GOT3 (cell line): ENCODE measurements at regions not wholly inside any gene's neighbourhood (a gene's known extent, or its start where the extent isn't known, plus 50 kb on each side); places are given as distances from the start of the nearest gene placed in this dataset.

Source experiments
- DNase-seq: peaks from one replicate; lab custom pipeline; 2025; ENCODE audit warnings: mixed read lengths; lab: John Stamatoyannopoulos, UW

DNA sequence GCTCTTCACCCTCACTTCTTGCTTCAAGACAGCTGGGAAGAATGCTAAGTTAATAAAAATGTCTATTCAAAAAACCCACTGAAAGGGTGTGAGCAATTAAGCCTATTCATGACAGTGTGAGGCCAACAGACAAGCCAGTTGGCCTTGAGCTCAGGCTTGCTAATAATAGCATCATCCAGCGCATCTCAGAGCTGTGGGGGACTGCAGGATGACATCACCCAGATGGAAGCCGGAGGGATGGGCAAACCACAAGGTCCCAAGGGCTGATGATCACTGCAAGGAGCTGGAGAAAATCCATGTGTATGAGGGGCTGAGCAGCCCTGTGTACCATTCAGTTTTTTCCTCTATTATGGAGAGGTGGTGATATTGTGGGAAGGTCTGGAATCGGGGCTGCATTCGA is 770.4 kb downstream of the TNS3 start:
- peak; percentile 67 for DNase-seq

DNA sequence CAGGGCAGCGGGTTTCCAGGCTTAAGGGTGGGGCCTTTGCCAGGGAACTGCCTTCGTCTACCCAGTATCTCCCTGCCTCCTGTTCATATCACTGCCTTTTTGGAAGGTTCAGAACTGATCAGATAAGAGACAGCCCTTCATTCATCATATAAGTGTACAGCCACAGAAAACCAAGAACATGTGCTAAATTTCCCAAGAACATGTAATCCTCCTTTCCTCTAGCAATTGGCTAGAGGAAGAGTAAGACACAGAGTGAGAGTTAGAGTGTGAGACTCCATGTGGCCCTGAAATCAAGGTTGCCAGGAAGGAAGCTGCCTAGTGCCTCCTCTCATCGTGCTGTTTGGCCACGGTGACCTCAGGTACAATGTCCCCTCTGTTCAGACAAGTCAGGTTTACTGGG is 770.9 kb downstream of the TNS3 start:
- no peak for DNase-seq

DNA sequence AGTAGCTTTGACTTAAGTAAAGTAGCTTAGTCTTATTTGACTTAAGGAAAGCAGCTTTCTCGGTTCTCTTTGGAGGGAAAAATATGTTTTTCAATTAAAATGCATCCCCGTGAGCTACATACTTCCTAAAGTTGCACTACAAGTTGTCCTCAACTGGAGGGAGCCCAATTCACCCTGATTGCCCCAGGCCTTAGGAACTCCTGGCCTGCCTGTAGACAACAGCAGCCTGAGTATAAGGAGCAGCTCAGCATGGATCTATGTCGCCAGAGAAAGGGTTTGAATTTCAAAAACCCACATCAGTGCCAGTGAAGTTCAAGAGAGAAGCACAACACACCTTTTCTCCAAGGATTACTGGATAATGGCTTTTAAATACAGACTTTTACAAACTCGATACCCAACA is 772.0 kb downstream of the TNS3 start:
- DNase-seq = no peak

DNA sequence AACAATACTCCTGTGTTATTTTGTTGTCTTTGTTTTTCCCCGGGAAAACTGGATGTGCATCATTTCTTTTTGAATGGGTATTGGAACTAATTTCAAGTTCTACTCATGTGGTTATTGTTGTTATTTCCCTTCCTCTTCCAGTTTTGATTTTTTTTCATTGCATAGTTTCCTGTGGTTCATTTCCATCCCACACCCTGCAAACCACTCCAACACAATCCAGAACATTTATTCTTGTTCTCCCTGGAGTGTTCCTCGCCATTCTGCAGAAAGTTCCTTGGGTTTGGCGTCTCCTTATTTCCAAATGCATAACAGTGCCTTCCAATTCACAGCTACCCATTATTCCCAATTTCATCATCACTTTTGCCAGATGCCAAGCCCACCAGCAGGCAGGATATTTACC is 775.1 kb downstream of the TNS3 start:
- no peak for DNase-seq

DNA sequence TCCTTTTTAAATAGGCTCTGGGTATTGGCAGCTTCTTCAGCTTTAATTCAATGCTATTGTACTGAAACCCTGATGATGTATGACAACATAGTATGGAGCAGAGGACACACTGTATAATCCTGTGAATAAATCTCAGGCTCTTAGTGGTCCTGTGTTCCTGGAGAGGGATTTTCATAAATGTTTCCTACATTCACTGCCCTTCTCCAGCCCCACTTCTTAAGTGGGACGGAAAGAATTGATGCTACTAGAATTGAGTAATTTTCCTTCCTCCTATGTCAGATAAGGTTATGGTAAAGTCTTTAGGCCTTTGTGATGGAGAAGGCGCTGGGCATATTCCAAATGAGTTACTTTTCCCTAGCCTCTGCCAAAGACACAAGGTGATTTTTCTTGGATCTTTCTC is 779.4 kb downstream of the TNS3 start:
- no peak for DNase-seq

DNA sequence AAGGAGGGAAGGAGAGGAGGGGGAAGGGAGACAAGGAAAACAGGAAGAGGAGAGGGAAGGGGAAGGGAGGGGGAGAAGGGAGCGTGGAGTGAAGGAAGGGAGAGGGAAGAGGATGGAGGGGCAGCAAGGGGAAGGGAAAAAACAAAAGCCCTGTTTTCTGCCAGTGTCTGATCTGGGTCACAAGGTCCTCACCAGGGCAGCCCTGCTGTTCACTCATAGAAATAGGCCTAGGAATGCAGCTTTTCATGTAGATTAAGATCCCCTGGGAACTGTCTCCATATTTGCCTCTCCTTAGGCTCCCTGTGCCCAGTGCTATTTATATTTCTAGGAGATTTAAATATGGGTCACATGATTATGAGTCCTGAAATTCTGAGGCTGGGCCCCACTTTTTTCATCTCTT is 790.7 kb downstream of the TNS3 start:
- no peak for DNase-seq

DNA sequence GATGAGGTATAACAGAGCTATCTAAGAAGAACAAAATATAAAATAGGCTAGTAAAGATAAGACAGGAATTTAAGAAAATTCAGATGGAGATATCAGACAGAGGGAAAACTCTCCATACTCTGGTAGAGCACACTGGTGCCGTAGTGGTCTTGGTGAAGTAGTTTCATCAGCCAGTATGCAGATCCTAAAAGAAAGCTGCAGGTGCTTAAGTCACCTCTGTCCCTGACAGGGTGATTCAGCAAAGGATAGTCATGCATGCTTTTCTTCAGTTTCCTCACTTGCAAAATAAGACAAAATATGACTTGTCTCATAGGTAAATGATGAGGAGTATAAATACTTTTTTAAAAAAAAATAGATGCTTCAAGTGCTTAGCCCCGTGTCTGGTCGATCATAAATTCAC is 794.9 kb downstream of the TNS3 start:
- DNase-seq = no peak

DNA sequence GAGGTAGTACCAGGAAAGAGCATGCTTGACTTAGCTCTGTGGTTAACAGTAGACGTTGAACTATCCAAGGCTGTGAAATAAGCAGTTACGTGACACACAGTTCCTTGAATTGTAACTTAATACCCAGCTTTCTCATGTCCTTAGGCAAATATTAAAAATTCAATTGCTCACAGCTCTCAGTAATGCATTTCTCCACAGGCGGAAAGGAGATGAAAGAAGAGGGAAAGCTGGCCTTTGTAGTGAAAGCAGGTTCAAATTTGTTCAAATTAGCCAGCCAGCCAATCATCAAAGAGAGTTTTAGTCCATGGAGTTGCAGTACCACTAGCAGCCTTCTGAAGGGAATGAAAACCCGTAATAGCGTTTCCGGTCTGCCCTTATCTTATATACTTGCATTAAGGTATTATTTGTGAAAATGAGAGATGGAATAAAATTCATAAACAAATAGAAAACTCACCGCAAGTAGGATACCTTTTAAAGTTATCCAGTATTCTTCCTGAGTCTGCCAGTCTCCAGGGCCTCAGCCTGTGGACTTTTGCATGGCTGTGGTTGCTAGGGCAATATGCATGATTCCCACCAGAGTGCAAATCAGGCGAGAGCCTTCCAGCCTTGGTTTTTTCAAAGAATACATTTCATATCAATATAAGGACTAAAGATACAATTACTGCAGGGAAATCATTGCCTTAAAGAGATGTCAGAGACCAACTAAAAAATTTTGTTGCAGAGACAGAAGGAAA is 795.5 kb downstream of the TNS3 start:
- DNase-seq = no peak

DNA sequence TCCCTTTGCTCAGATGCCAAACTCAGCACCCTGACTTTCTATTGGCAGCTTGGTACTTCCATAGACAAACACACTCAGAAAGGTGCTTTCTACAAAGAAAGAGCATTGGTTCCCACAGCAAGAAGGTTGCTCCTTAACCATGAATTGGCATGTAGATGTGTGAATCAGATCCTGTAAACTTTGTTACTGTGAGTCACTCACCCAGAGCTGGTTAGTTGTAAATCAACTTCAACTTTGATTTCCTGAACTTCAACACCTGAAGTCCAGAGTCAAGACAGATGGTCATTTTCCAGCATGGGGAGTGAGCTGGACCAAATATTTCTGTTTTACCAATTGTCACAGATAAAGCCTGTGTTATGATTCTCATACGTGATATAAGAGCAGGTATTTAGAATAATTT is 797.2 kb downstream of the TNS3 start:
- DNase-seq = no peak

DNA sequence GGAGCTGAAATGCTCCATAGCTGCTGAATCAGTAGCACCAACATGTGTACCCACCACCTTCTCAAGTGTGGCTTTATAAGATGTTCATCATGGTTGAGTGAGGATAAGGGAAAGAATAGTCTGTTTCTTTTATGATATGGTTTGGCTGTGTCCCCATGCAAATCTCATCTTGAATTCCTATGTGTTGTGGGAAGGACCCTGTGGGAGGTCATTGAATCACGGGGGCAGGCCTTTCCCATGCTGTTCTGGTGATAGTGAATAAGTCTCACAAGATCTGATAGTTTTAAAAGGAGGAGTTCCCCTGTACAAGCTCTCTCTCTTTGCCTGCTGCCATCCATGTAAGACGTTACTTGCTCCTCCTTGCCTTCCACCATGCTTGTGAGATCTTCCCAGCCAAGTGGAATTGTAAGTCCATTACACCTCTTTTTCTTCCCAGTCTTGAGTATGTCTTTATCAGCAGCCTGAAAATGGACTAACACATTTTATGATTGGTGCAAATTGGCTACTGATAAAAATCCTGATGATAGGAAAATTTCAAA is 799.9 kb downstream of the TNS3 start:
- no peak for DNase-seq

DNA sequence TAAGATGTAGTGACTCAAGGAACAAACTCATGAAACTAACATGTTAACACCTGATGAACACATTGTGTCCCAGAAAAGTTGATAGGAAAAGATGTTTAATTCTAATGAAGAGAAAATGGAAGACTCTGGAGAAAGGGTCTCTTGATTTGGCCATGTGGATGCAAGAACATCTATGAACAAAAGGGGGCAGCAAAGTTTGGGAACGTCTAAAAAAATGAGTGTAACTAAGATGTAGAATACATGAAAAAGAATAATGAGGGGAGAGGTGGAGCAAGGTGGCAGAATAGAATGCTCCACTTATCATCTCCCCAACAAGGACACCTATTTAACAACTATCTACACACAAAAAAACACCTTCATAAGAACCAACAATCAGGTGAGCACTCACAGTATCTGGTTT is 805.1 kb downstream of the TNS3 start:
- DNase-seq = no peak

DNA sequence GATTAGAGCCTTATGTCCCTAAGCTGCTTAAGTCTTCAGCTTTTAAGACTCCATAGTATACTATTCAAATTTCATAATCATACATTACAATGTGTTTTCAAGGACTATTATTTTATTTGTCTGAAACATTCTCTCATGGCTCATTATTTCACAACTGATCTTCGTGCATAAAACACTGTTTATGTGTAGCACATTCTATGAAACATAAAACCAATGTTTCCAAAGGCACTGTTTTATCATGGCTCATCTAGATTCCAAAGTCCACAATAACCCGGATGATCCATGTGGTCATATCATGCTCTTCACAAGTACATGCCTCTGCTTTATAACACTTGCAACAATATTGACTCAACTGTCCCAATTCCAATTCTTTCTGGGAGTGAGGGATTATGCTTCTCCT is 806.1 kb downstream of the TNS3 start:
- no peak for DNase-seq

DNA sequence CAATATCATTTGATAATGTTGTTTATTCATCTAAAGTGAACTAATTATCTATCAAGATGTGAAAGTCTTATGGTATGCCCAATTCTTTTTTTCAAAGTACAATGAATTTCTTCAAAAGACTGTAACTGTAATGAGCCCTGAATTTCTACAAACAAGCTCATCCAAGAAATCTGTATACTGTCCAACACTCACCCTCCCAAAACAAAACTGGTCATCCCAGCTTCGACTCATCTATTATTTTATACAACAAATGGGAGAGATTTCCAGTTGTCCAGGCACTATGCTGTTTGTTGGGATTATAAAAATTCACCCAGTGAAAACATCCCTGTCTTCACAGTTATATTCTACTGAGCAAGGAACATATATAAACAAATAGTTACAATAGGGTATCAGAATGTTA is 806.9 kb downstream of the TNS3 start:
- DNase-seq = no peak

DNA sequence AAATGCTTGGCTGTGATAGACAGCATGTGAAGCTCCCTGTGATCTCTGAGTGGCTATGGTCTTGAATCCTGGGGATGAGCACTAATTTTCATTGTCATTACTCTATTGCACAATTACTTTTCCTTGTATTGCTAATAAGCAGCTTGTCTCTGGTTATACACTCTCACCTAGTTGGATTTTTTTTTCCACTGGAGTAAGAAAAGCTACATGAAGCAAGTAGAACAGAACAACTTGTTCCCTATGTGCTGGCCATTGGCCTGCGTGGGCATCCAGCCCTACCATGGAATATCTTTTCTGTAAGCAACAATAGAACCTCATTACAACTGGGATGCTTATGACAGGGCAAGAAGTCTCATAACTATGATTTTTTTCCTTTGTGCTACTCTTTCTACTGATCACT is 807.4 kb downstream of the TNS3 start:
- no peak for DNase-seq

DNA sequence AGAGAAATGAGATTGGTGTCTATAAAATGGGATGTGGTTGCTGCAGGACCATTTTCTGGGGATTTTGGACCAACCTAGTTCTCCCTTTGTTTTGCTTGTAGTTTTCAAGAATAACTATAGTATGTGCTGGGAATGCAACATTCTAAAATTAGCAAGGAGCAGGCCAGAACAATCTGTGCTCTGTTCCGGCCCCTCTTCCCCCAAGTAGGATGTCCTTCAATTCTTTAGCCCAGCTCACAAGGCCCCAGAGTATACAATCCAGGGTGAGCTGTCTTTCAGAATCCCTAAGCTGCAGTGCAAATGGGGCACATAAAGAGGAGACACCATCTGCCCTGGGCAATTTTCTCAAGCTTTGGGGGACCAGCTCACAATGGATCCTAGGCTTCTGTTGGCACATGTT is 809.1 kb downstream of the TNS3 start:
- DNase-seq = no peak

DNA sequence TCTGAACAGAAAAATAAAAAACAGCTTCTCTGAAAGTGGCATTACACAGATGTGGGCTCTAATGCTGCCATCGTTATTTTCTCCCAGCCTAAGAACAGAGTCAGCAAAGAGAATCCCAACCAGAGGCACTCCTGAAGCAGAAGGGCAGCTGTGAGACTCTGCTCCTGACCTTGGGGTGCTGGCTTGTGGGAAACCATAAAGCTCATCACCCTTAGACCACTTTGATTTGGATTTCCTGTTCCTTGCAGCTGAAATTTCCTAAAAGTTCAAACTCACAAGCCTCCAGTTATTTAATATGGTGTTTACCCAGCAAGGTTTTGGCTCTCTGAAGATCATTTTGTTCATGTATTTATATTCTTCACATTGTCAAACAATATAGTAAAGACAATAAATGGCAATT is 814.8 kb downstream of the TNS3 start:
- DNase-seq = no peak

DNA sequence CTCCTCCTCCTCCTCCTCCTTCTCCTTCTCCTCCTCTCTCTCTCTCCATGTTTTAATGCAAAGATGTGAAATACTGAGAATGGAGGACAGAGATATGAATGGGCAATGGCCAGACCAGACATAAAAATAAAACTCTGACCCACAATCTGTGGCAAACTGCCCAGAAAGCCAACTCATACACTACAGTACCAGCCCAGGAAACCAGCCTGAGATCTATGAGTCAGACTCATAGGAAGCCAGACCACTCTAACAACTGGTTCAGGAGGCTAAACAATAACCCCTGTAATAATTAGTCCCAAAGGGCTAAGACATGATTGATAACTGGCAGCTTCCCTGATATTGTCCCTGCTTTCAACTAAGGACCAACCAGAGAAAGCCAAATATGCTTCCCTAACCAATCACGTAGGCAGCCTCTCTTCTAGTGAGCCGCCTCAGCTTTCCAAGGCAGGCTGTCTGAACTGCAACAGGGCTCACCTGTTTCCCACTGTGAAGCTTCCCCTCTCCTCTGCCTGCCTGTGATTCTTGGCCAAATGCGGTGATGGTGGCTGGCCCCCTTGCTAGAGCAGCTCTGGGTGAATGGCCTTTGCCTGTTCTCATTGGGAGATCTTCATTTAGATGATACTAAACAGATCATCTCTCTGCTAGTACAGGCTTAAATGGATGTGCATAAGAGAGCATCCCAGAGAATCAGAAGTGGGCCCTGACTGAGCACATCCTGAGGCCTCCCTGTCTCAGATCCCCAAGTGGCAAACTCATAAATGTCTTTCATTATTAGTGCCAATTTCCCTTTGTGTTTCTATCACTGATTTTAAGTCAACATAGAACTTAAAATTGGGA is 817.6 kb downstream of the TNS3 start:
- DNase-seq = peak; percentile 57

DNA sequence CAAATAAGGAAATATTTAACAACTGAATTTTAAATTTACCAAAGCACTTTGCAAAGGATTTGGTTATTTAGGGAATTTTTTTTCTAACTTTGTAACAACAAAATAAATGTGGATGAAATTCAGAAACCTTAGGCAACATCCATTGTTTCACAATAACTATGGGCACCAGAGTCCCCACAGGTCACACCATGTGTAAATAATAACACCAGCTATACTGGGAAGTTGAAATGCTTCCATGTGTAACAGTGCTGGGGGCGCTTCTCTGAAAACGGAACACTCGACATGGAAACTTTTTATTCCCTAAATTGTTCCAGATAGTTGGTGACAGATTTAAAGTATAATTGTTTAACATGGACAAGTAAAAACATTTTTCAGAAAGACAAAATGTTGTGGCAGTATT is 818.6 kb downstream of the TNS3 start:
- no peak for DNase-seq

DNA sequence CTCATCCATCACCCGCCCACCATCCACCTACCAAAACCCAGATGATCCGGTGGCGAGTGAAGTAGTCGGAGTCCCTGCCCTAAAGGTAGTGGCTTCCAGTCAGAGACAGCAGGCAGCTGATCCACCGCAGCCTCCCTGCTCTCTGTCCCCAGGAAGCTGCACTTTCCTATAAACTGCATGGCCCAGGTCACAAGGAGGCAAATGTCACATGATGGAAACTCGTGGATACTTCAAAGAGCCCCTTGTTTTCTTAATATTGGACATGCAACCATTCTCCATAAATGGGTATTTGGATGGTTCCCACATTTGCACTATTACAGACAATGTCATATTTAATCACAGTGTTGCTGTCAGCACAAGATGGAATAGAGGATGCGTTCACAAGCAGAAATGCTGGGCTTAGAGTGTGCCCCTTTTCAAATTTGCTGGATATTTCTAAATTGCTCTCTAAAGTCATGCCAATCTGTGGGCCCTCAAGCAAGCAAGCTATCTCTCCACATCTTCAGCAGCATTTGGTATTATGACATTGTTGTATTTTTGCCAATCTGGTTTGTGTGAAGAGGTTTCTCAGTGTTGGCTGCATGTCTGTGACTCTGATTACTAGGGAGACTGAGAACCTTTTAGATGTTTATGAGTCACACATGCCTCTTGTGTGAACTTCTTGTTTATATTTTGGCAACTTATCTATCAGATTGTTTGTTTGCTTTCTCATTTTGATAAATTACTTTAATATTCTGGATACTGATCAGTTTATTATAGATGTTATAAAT is 822.0 kb downstream of the TNS3 start:
- DNase-seq = no peak

DNA sequence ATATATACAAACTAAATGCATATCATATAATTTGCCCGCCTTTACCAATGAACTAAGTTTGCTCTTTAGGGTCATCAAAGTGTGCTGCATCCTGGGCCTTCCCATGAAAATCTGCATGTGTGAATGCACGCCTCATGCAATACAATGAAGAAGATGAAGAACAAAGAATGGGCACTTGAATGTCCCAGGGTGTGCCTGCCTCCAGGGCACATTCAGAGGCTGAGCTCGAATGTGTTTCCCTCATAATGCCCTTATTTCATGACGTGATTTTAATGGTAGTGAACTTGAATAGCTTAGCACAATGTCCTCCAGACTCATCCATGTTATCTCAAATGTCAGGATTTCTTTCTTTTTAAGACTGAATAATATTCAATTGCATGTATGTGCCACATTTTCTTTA is 824.9 kb downstream of the TNS3 start:
- no peak for DNase-seq

DNA sequence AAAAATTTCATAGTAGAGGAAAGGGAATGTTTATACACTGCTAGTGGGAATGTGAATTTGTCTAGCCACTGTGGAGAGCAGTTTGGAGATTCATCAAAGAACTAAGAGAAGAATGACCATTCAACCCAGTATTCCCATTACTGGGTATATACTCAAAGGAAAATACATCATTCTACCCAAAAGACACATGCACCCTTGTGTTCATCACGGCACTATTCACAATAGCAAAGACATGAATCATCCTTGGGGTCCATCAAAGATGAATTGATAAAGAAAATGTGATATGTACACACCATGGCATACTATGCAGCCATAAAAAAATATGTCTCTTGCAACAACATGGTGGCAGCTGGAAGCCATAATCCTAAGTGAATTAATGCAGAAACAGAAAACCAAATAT is 825.7 kb downstream of the TNS3 start:
- DNase-seq = no peak
